CD8-positive, alpha-beta memory T cell (primary cell): ENCODE measurements at regions not wholly inside any gene's neighbourhood (a gene's known extent, or its start where the extent isn't known, plus 50 kb on each side); places are given as distances from the start of the nearest gene placed in this dataset.

Source experiments
- CTCF ChIA-PET: fragments of 350-600 bp; sonication (Branson Sonifier 250); formaldehyde crosslinking; loops from one replicate; lab custom pipeline; 2021; ENCODE audit warnings: antibody characterized with exemption; lab: Charles Lee
- POLR2A ChIA-PET: fragments of 350-600 bp; sonication (Branson Sonifier 250); formaldehyde crosslinking; loops from one replicate; lab custom pipeline; 2021; ENCODE audit warnings: antibody characterized with exemption; lab: Charles Lee
- DNase-seq, 5 donors: peaks; one replicate each; pipeline versions ENCODE4 v3.0.0 to v3.0.0-alpha.2; 2020 to 2022; ENCODE audit warnings: mixed read lengths in 1 of 5
- H3K27ac ChIP-seq: one replicate; pipeline ENCODE4 v1.7.0; 2013; ENCODE audit warnings: low read depth, mild to moderate bottlenecking, low read length, moderate library complexity
- H3K27me3 ChIP-seq: 2 replicates; pipeline ENCODE4 v1.7.0; 2013; ENCODE audit warnings: low read length, mild to moderate bottlenecking; ENCODE audit not compliant: insufficient read depth, poor library complexity, severe bottlenecking
- H3K36me3 ChIP-seq: 2 replicates; pipeline ENCODE4 v1.7.0; 2013; ENCODE audit warnings: mild to moderate bottlenecking, low read length, moderate library complexity; ENCODE audit not compliant: insufficient read depth
- H3K4me1 ChIP-seq: 2 replicates; pipeline ENCODE4 v1.7.0; 2013; ENCODE audit warnings: mild to moderate bottlenecking, low read length, moderate library complexity; ENCODE audit not compliant: insufficient read depth
- H3K4me3 ChIP-seq: 2 replicates; pipeline ENCODE4 v1.7.0; 2013; ENCODE audit warnings: mild to moderate bottlenecking, low read length
- H3K9me3 ChIP-seq: 2 replicates; pipeline ENCODE4 v1.7.0; 2013; ENCODE audit warnings: mild to moderate bottlenecking, low read length
- H3K27ac Mint-ChIP-seq, 8 donors: one replicate each; pipeline ENCODE4 v1.8.0; 2020 to 2021; ENCODE audit warnings: mixed read lengths in 8 of 8, mild to moderate bottlenecking in 6 of 8, inconsistent platforms in 3 of 8, moderate library complexity in 3 of 8
- H3K27me3 Mint-ChIP-seq, 2 donors: one replicate each; pipeline ENCODE4 v1.8.0; 2020 to 2021; ENCODE audit warnings: mixed read lengths in 2 of 2, mild to moderate bottlenecking in 1 of 2, moderate library complexity in 1 of 2
- H3K36me3 Mint-ChIP-seq, 3 donors: one replicate each; pipeline ENCODE4 v1.8.0; 2020 to 2021; ENCODE audit warnings: mixed read lengths in 3 of 3, inconsistent platforms in 1 of 3, mild to moderate bottlenecking in 1 of 3
- H3K4me1 Mint-ChIP-seq, 3 donors: one replicate each; pipeline ENCODE4 v1.8.0; 2020 to 2021; ENCODE audit warnings: mixed read lengths in 3 of 3, inconsistent platforms in 1 of 3, mild to moderate bottlenecking in 1 of 3
- H3K4me3 Mint-ChIP-seq, 7 donors: one replicate each; pipeline ENCODE4 v1.8.0; 2020 to 2021; ENCODE audit warnings: mixed read lengths in 7 of 7, mild to moderate bottlenecking in 6 of 7, moderate library complexity in 4 of 7, inconsistent platforms in 2 of 7
- H3K9me3 Mint-ChIP-seq, 5 donors: one replicate each; pipeline ENCODE4 v1.8.0; 2020 to 2022; ENCODE audit warnings: mixed read lengths in 5 of 5, mild to moderate bottlenecking in 3 of 5, moderate library complexity in 2 of 5, inconsistent platforms in 1 of 5

GRCh38 chr12:68451261-68452077 is 119.3 kb upstream of the MDM1 start:
- peaks cover 92% of the 10 kb centered on the region for H3K4me1 ChIP-seq
- ChIA-PET CTCF (interaction anchor here (1.2 kb wide), 1 partner anchor 9 kb away, joined by 3 read pairs; no protein-coding TSS in a partner anchor), POLR2A (interaction anchor here (0.6 kb wide), 1 partner anchor 190 kb away, joined by 4 read pairs; no protein-coding TSS in a partner anchor)
- peak overlapping the region; percentile 17 for H3K4me3 ChIP-seq
- H3K4me1 Mint-ChIP-seq, result peaks cover 94 to 100% (median 99%) of the 10 kb centered on the region in 3 donors
- H3K9me3 Mint-ChIP-seq, result no peaks in the 10 kb centered on the region
- peak overlapping the region; percentile 5 for H3K27ac ChIP-seq
- H3K9me3 ChIP-seq, result no peaks in the 10 kb centered on the region
- no peaks in the 10 kb centered on the region for H3K36me3 Mint-ChIP-seq
- H3K4me3 Mint-ChIP-seq, result peak overlapping the region; percentile 16 to 89 (median 84)
- no peaks in the 10 kb centered on the region for H3K27me3 Mint-ChIP-seq
- no peaks in the 10 kb centered on the region for H3K36me3 ChIP-seq
- peak in 3 of 5 donors; percentile 27 to 49 (median 30) for DNase-seq
- H3K27ac Mint-ChIP-seq, result peak overlapping the region; percentile 37 to 96 (median 92)
- no peaks in the 10 kb centered on the region for H3K27me3 ChIP-seq

GRCh38 chr12:68452078-68452715 is 120.0 kb upstream of the MDM1 start:
- H3K4me1 ChIP-seq, result peaks cover 85% of the 10 kb centered on the region
- no peak overlapping the region for H3K4me3 ChIP-seq

GRCh38 chr12:68453278-68453677 is 121.1 kb upstream of the MDM1 start:
- Histone ChIP-seq H3K4me1 (peaks cover 76% of the 10 kb centered on the region), H3K36me3 (no peaks in the 10 kb centered on the region), H3K27ac (no peak overlapping the region), H3K9me3 (no peaks in the 10 kb centered on the region), H3K4me3 (no peak overlapping the region), H3K27me3 (no peaks in the 10 kb centered on the region)
- Mint-ChIP-seq H3K4me3 (peak overlapping the region in 5 of 7 donors; percentile 0 to 58 (median 33)), H3K4me1 (peaks cover 83 to 95% (median 92%) of the 10 kb centered on the region in 3 donors), H3K36me3 (no peaks in the 10 kb centered on the region), H3K27me3 (no peaks in the 10 kb centered on the region), H3K9me3 (no peaks in the 10 kb centered on the region), H3K27ac (peak overlapping the region in 6 of 8 donors; percentile 42 to 91 (median 72))
- ChIA-PET CTCF (no interaction called here), POLR2A (interaction anchor here (0.5 kb wide), 1 partner anchor 9 kb away, joined by 6 read pairs; no protein-coding TSS in a partner anchor)
- no peak for DNase-seq

More at GRCh38 chr12:68452078-68452715, 120.0 kb upstream of the MDM1 start:
- H3K27me3 ChIP-seq, result no peaks in the 10 kb centered on the region
- H3K27ac Mint-ChIP-seq, result peak overlapping the region; percentile 23 to 93 (median 64)
- ChIA-PET CTCF (interaction anchor here (0.7 kb wide), 1 partner anchor 14 kb away, joined by 4 read pairs; no protein-coding TSS in a partner anchor), POLR2A (interaction anchor here (0.6 to 0.7 kb wide), 3 partner anchors 45 to 190 kb away, joined by 4 to 10 read pairs (median 10); no protein-coding TSS in a partner anchor)
- H3K27me3 Mint-ChIP-seq, result no peaks in the 10 kb centered on the region
- H3K36me3 Mint-ChIP-seq, result no peaks in the 10 kb centered on the region
- H3K9me3 Mint-ChIP-seq, result no peaks in the 10 kb centered on the region
- peaks cover 92 to 98% (median 97%) of the 10 kb centered on the region in 3 donors for H3K4me1 Mint-ChIP-seq
- H3K36me3 ChIP-seq, result no peaks in the 10 kb centered on the region
- peak overlapping the region in 5 of 7 donors; percentile 82 to 89 (median 88) for H3K4me3 Mint-ChIP-seq
- no peak for DNase-seq
- H3K9me3 ChIP-seq, result no peaks in the 10 kb centered on the region
- no peak overlapping the region for H3K27ac ChIP-seq

DNA sequence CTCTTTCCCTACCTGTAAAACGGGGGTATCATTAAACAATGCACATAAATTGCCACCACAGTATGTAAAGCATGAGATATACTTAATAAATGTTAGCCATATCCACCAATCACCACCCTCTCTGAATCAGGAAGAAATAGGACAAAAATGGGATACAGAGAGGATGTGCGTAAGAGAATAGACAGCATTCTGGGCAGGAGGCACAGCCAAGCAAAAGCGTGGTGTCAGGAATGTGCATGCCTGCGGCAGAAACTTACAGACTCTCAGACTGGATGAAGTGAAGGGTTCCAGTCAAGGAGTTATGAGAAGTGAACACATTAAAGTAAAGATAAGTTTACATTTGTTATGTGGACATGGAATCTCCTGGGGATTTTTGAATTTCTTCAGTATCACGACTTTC is 121.7 kb upstream of the MDM1 start:
- ChIA-PET CTCF (no interaction called here), POLR2A (no interaction called here)
- no peak overlapping the region for H3K27ac ChIP-seq
- DNase-seq, result no peak
- H3K4me1 ChIP-seq, result peaks cover 71% of the 10 kb centered on the region
- Mint-ChIP-seq H3K27me3 (no peaks in the 10 kb centered on the region), H3K4me3 (peak overlapping the region in 3 of 7 donors; percentile 24 to 63 (median 58)), H3K36me3 (no peaks in the 10 kb centered on the region), H3K4me1 (peaks cover 82 to 95% (median 92%) of the 10 kb centered on the region in 3 donors), H3K27ac (peak overlapping the region in 4 of 8 donors; percentile 1 to 91 (median 44)), H3K9me3 (no peaks in the 10 kb centered on the region)
- H3K36me3 ChIP-seq, result no peaks in the 10 kb centered on the region
- H3K4me3 ChIP-seq, result no peak overlapping the region
- H3K27me3 ChIP-seq, result no peaks in the 10 kb centered on the region
- H3K9me3 ChIP-seq, result no peaks in the 10 kb centered on the region

DNA sequence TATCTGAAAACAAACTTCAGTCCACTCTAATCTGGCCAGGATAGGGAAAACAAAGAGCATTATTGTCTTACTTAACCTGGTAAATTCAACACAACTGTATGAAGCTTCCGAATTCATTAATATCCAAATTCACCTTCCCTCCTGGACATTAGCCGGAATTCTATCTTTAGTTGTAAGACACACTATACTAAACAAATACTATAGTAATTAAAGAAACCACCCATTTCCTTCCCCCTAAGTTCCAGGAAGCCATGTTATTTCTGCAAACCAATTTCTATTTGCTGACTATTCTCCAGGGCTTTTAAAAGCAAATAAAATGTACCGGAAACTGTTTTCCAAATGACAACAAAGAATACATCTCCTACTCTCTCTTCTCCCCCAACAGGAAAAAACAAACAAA is 122.7 kb upstream of the MDM1 start:
- ChIA-PET POLR2A (interaction anchor here (0.6 kb wide), 1 partner anchor 30 kb away, joined by 6 read pairs; no protein-coding TSS in a partner anchor), CTCF (interaction anchor here (1.6 kb wide), 1 partner anchor 12 kb away, joined by 6 read pairs; no protein-coding TSS in a partner anchor)
- Histone ChIP-seq H3K36me3 (no peaks in the 10 kb centered on the region), H3K9me3 (no peaks in the 10 kb centered on the region), H3K4me1 (peaks cover 60% of the 10 kb centered on the region), H3K27ac (no peak overlapping the region), H3K27me3 (no peaks in the 10 kb centered on the region), H3K4me3 (no peak overlapping the region)
- H3K9me3 Mint-ChIP-seq, result no peaks in the 10 kb centered on the region
- H3K27me3 Mint-ChIP-seq, result no peaks in the 10 kb centered on the region
- H3K4me1 Mint-ChIP-seq, result peaks cover 74 to 90% (median 85%) of the 10 kb centered on the region in 3 donors
- H3K36me3 Mint-ChIP-seq, result no peaks in the 10 kb centered on the region
- H3K4me3 Mint-ChIP-seq, result peak overlapping the region in 5 of 7 donors; percentile 16 to 70 (median 44)
- peak overlapping the region in 7 of 8 donors; percentile 7 to 69 (median 48) for H3K27ac Mint-ChIP-seq
- DNase-seq, result no peak

- Histone ChIP-seq H3K27me3 (no peaks in the 10 kb centered on the region), H3K27ac (no peak overlapping the region), H3K9me3 (no peaks in the 10 kb centered on the region), H3K36me3 (no peaks in the 10 kb centered on the region), H3K4me3 (no peak overlapping the region), H3K4me1 (peaks cover 54% of the 10 kb centered on the region)
- Mint-ChIP-seq H3K4me3 (peak overlapping the region; percentile 30 to 70 (median 57)), H3K36me3 (no peaks in the 10 kb centered on the region), H3K9me3 (no peaks in the 10 kb centered on the region), H3K27me3 (no peaks in the 10 kb centered on the region), H3K4me1 (peaks cover 72 to 86% (median 77%) of the 10 kb centered on the region in 3 donors), H3K27ac (peak overlapping the region; percentile 48 to 91 (median 60))
- CTCF ChIA-PET, result interaction anchor here (1.6 kb wide), 1 partner anchor 13 kb away, joined by 6 read pairs; no protein-coding TSS in a partner anchor
- peak in 1 of 5 donors; percentile 52 for DNase-seq
- POLR2A ChIA-PET, result no interaction called here
Observed at GRCh38 chr12:68455691-68456345, 123.7 kb upstream of the MDM1 start.

DNA sequence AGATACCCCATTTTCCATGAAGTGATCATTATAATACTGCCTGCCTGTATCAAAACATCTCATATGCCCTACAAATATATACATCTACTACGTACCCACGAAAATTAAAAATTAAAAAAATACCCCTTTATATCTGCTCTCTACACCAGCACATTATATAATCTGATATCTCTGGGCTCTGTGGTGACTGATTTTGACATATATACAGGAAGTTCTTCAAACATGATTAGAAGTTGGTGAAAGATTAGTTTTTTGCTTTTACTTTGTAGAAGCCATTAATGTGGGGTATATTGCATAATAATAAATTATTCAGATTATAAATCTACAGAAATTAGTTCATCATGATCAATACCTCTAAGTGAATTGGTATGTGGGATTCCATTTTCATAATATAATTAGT is 126.7 kb upstream of the MDM1 start:
- H3K27me3 ChIP-seq, result no peaks in the 10 kb centered on the region
- no peak overlapping the region for H3K4me3 ChIP-seq
- H3K27ac Mint-ChIP-seq, result no peak overlapping the region
- H3K9me3 Mint-ChIP-seq, result no peaks in the 10 kb centered on the region
- peaks cover 31% of the 10 kb centered on the region for H3K4me1 ChIP-seq
- no peak overlapping the region for H3K27ac ChIP-seq
- H3K27me3 Mint-ChIP-seq, result no peaks in the 10 kb centered on the region
- ChIA-PET POLR2A (no interaction called here), CTCF (no interaction called here)
- H3K9me3 ChIP-seq, result no peaks in the 10 kb centered on the region
- peaks cover 53 to 75% (median 64%) of the 10 kb centered on the region in 3 donors for H3K4me1 Mint-ChIP-seq
- H3K36me3 ChIP-seq, result no peaks in the 10 kb centered on the region
- H3K36me3 Mint-ChIP-seq, result peaks cover 0 to 3% (median 0%) of the 10 kb centered on the region in 3 donors
- no peak overlapping the region for H3K4me3 Mint-ChIP-seq
- no peak for DNase-seq
